Psoas muscle (tissue), 7 donors: ENCODE measurements at regions not wholly inside any gene's neighbourhood (a gene's known extent, or its start where the extent isn't known, plus 50 kb on each side); places are given as distances from the start of the nearest gene placed in this dataset.
A peak's percentile ranks its signal among the peaks of the same experiment; 100 is the strongest.

Experiments
- ATAC-seq, 4 donors: fragments of 200-7000 bp; cut with Tn5 transposase; one replicate each; pipeline ENCODE4 v1.9.1; 2020; ENCODE audit warnings: moderate library complexity in 3 of 4, mild to moderate bottlenecking in 2 of 4
- DNase-seq, 2 donors: peaks; one replicate each; pipeline ENCODE4 v3.0.0-alpha.2; 2020
- H3K27ac ChIP-seq: fragments of 200-600 bp; one replicate; pipeline ENCODE4 v1.8.0; 2022
- H3K27me3 ChIP-seq, 3 donors: fragments of 200-600 bp in 1 of 3; one replicate each; pipeline versions ENCODE4 v1.6.1 to v1.8.0; 2013 to 2022; ENCODE audit warnings: low read length in 2 of 3, mild to moderate bottlenecking in 2 of 3, moderate library complexity in 1 of 3; ENCODE audit not compliant: insufficient read depth in 3 of 3
- H3K36me3 ChIP-seq, 2 donors: fragments of 200-600 bp in 1 of 2; one replicate each; pipeline versions ENCODE4 v1.6.1 to v1.8.0; 2013 to 2022; ENCODE audit warnings: low read depth in 1 of 2, mild to moderate bottlenecking in 1 of 2, moderate library complexity in 1 of 2; ENCODE audit not compliant: insufficient read depth in 1 of 2
- H3K4me1 ChIP-seq: fragments of 200-600 bp; one replicate; pipeline ENCODE4 v1.8.0; 2022
- H3K4me3 ChIP-seq: fragments of 200-600 bp; one replicate; pipeline ENCODE4 v1.8.0; 2022; ENCODE audit warnings: mild to moderate bottlenecking
- H3K9me3 ChIP-seq: fragments of 200-600 bp; one replicate; pipeline ENCODE4 v1.8.0; 2022
- CTCF ChIP-seq: fragments of 200-600 bp; IDR thresholded peaks from one replicate; pipeline ENCODE4 v1.8.0; 2022; ENCODE audit warnings: antibody characterized with exemption
- whole genome bisulfite sequencing, 3 donors: extraction: QIAGEN DNeasy Blood & Tissue Kit; methylation state at CpG; one replicate each; pipeline versions ENCODE4 v1.1.6 to v1.1.7; 2013; 5-methylcytosine and 5-hydroxymethylcytosine counted together
- intact Hi-C, 2 donors: fragments of 100-400 bp; cut with DNase I; formaldehyde crosslinking; loops; one replicate each; pipeline versions ENCODE4 v1.11.0 to v1.14.2; 2022
- donor health status: healthy with polysubstance abuse.
- donor health status: DM: no; HTN: no; CAD: no; lungs with moderate emphysema.
- donor health status: Bipolar disorder and iron deficiency.
- donor health status: healthy.
- donor health status: DM: yes; HTN: yes; CAD: no.
- donor health status: DM: no; HTN: no; CAD: no.
- donor health status: DM: yes; HTN: yes; CAD: no.

GRCh38 chr13:30017880-30018279 is 167.5 kb upstream of the UBL3 start:
- Histone ChIP-seq H3K9me3 (no peaks in the 10 kb centered on the region), H3K27me3 (peaks cover 0 to 6% (median 2%) of the 10 kb centered on the region in 3 donors), H3K4me3 (no peak overlapping the region), H3K4me1 (no peaks in the 10 kb centered on the region), H3K36me3 (no peaks in the 10 kb centered on the region), H3K27ac (no peak overlapping the region)
- DNase-seq (no peak), ATAC-seq (no peak)
- intact Hi-C loops, result no loop called here
- WGBS, 3 donors, result 50 to 55% (median 55%) methylated on average over 4 of the region's 4 CpGs
- TF ChIP-seq CTCF, result no peak

- Histone ChIP-seq H3K27ac (no peak overlapping the region), H3K9me3 (no peaks in the 10 kb centered on the region), H3K27me3 (peaks cover 0 to 6% (median 3%) of the 10 kb centered on the region in 3 donors), H3K36me3 (no peaks in the 10 kb centered on the region), H3K4me3 (no peak overlapping the region), H3K4me1 (no peaks in the 10 kb centered on the region)
- ATAC-seq, result peak in 1 of 4 donors; percentile 48
- TF ChIP-seq CTCF, result no peak
- DNase-seq, result peak in 1 of 2 donors; percentile 31
- intact Hi-C loops, result no loop called here
- WGBS, 3 donors, result 29 to 49% (median 38%) methylated on average over 5 of the region's 5 CpGs
Measured at GRCh38 chr13:30016398-30016797, 166.0 kb upstream of the UBL3 start.

- H3K36me3 ChIP-seq, result no peaks in the 10 kb centered on the region
- DNase-seq, result no peak
- H3K4me3 ChIP-seq, result no peak overlapping the region
- H3K4me1 ChIP-seq, result no peaks in the 10 kb centered on the region
- peaks cover 0 to 3% (median 3%) of the 10 kb centered on the region in 3 donors for H3K27me3 ChIP-seq
- intact Hi-C loops, result no loop called here
- H3K27ac ChIP-seq, result no peak overlapping the region
- H3K9me3 ChIP-seq, result no peaks in the 10 kb centered on the region
- no peak for ATAC-seq
- WGBS, 3 donors, result 94 to 97% (median 97%) methylated on average over 1 of the region's 1 CpG
- no peak for TF ChIP-seq CTCF
Measured at GRCh38 chr13:30009411-30009810, 159.0 kb upstream of the UBL3 start.

- H3K9me3 ChIP-seq, result no peaks in the 10 kb centered on the region
- no peaks in the 10 kb centered on the region for H3K36me3 ChIP-seq
- no peak overlapping the region for H3K27ac ChIP-seq
- WGBS, 3 donors, result 15 to 29% (median 19%) methylated on average over 1 of the region's 1 CpG
- no peaks in the 10 kb centered on the region for H3K4me1 ChIP-seq
- peaks cover 0 to 2% (median 0%) of the 10 kb centered on the region in 3 donors for H3K27me3 ChIP-seq
- TF ChIP-seq CTCF, result no peak
- ATAC-seq (no peak), DNase-seq (no peak)
- H3K4me3 ChIP-seq, result no peak overlapping the region
- intact Hi-C loops, result no loop called here
Measured at GRCh38 chr13:30006246-30006645, 155.8 kb upstream of the UBL3 start.

- Histone ChIP-seq H3K4me1 (no peaks in the 10 kb centered on the region), H3K27ac (no peak overlapping the region), H3K36me3 (no peaks in the 10 kb centered on the region), H3K27me3 (no peaks in the 10 kb centered on the region), H3K4me3 (no peak overlapping the region), H3K9me3 (no peaks in the 10 kb centered on the region)
- ATAC-seq (no peak), DNase-seq (no peak)
- no peak for TF ChIP-seq CTCF
- intact Hi-C loops, result no loop called here
Measured at GRCh38 chr13:30004204-30004603, 153.8 kb upstream of the UBL3 start.
